COLO668 (cell line): ENCODE measurements at regions not wholly inside any gene's neighbourhood (a gene's known extent, or its start where the extent isn't known, plus 50 kb on each side); places are given as distances from the start of the nearest gene placed in this dataset.

Experiments used
- DNase-seq: peaks from one replicate; lab custom pipeline; 2025; ENCODE audit not compliant: unreplicated experiment; lab: John Stamatoyannopoulos, UW

GRCh38 chr12:91813701-91814100 lies 331.9 kb downstream of the BTG1 start:
- DNase-seq, result no peak

GRCh38 chr12:91811481-91812287 lies 334.0 kb downstream of the BTG1 start:
- peak; percentile 78 for DNase-seq

GRCh38 chr12:91810531-91811451 lies 334.9 kb downstream of the BTG1 start:
- DNase-seq, result no peak

- DNase-seq, result no peak
Measured at GRCh38 chr12:91810077-91810476, 335.6 kb downstream of the BTG1 start.

- DNase-seq, result no peak
Measured at GRCh38 chr12:91805031-91805430, 340.6 kb downstream of the BTG1 start.

- DNase-seq, result no peak
Measured at GRCh38 chr12:91804533-91804932, 341.1 kb downstream of the BTG1 start.

GRCh38 chr12:91801048-91801447 lies 344.6 kb downstream of the BTG1 start:
- DNase-seq, result no peak

GRCh38 chr12:91793676-91794075 lies 352.0 kb downstream of the BTG1 start:
- no peak for DNase-seq

- DNase-seq, result no peak
Measured at GRCh38 chr12:91792597-91792996, 353.0 kb downstream of the BTG1 start.

GRCh38 chr12:91786499-91787272 lies 359.0 kb downstream of the BTG1 start:
- no peak for DNase-seq

- DNase-seq, result no peak
Measured at GRCh38 chr12:91785655-91786498, 359.8 kb downstream of the BTG1 start.

- no peak for DNase-seq
Measured at GRCh38 chr12:91781114-91781513, 364.5 kb downstream of the BTG1 start.

GRCh38 chr12:91778938-91779400 lies 366.7 kb downstream of the BTG1 start:
- DNase-seq, result no peak

- DNase-seq, result no peak
Measured at GRCh38 chr12:91778091-91778832, 367.4 kb downstream of the BTG1 start.

- no peak for DNase-seq
Measured at GRCh38 chr12:91777268-91777992, 368.2 kb downstream of the BTG1 start.

GRCh38 chr12:91774434-91774921 lies 371.2 kb downstream of the BTG1 start:
- no peak for DNase-seq

GRCh38 chr12:91773749-91774429 lies 371.8 kb downstream of the BTG1 start:
- no peak for DNase-seq

GRCh38 chr12:91772411-91772810 lies 373.2 kb downstream of the BTG1 start:
- DNase-seq, result no peak
